Putamen (tissue), 1 donor: ENCODE measurements at regions not wholly inside any gene's neighbourhood (a gene's known extent, or its start where the extent isn't known, plus 50 kb on each side); places are given as distances from the start of the nearest gene placed in this dataset.

ENCODE experiments used
- DNase-seq: peaks from one replicate; pipeline ENCODE4 v3.0.0-alpha.2; 2016; ENCODE audit warnings: low spot score

DNA sequence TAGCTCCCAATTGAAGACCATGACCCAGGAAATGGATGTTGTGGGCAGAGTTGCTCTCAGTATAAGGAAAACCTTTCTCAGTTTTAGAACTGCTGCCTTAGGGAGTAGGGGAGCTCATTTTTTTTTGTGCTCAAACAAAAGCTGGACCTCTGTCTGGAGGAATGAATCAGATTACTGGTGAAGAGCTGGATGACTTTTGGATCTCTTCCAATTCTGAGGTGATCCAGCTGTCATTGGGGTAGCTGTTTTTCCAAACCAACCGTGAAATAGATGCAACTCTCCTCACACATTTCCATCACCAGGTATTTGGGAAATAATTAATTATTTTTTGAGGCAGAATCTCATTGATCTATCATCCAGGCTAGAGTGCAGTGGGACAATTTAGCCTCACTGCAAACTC is 251.3 kb upstream of the PLET1 start:
- DNase-seq = no peak

GRCh38 chr11:112513417-112513816 is 252.8 kb upstream of the PLET1 start:
- DNase-seq = no peak

GRCh38 chr11:112514011-112514740 is 253.5 kb upstream of the PLET1 start:
- peak; percentile 81 for DNase-seq

- DNase-seq = no peak
Measured at GRCh38 chr11:112516261-112516660, 255.6 kb upstream of the PLET1 start.

- DNase-seq = no peak
Measured at GRCh38 chr11:112516755-112517154, 256.1 kb upstream of the PLET1 start.

GRCh38 chr11:112518371-112518770 is 257.7 kb upstream of the PLET1 start:
- DNase-seq = no peak

GRCh38 chr11:112519751-112520150 is 259.1 kb upstream of the PLET1 start:
- DNase-seq = no peak

DNA sequence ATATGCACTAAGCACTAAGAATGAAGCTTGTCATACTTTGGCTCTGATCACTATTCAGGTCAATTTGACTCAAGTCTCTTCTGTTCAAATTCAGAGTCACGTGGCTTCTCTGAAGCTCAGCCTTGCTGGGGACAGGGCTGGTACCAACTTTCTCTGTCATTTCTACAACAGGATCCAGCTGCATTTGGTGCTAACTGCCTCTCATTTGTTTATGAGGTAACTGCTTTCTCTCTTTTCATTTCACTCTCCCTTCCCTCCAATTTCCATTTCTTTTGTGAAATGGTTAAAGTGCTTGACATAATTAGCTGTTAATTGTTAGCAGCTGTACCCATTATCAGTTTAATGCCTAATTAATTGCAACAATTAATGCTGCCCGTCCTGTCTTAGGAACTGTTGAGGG is 259.7 kb upstream of the PLET1 start:
- no peak for DNase-seq

DNA sequence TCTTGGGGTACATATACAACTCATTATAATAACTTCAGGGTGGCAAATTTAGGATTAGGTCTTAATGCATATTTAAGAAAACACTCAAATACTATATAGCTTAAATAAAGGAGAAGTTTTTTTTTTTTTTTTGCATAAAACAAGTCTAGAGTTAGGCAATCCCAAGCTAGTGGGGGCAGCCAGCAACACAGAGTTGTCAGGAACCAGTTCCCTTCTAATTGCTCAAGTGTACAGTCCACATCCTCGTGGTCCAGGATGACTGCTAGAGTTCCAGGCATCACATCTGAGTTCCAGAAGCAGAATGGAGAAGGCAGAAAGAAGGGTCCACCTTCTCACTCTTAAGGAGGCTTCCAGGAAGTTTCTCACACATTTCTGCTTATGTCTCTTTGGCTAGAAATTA is 261.9 kb upstream of the PLET1 start:
- DNase-seq = no peak

DNA sequence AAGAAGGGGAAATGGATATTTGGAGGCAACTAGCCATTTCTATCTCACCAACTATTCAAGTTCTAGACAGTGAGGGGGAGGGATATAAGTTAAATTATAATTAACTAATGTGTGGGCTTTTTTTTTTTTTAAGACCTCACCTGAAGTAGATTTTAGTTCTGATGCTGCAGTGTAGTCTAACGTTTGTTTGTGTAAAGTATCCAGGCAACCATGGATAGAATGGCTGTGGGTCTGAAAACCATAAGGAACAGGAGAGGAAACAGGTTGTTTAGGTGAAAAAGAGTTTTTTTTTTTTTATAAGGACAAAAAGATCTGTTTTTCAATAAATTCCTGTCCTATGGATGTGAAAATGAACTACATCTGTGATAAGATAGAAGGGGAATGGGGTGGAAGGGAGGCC is 262.4 kb upstream of the PLET1 start:
- no peak for DNase-seq

- peak; percentile 79 for DNase-seq
Measured at GRCh38 chr11:112523477-112523876, 262.8 kb upstream of the PLET1 start.

- peak; percentile 41 for DNase-seq
Measured at GRCh38 chr11:112523951-112524350, 263.3 kb upstream of the PLET1 start.

DNA sequence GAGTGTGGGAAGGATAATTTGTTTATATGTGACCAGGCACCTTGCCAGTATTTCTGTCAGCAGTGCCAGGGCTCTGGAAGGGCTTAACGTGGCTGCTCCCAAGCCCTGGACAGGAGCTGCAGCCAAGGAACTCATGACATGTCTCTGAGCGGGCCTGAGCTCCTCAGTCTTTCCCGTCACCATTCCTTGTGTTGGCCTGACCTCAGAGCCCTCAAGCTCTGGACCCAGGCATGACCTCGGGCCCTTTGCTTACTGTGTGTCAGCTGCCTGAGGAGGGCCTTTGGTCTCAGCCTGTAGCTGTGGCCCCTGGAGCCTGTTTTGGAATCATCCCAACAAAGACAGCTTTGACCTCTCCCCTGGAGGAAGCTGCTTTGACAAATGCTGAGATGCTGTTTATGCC is 264.1 kb upstream of the PLET1 start:
- no peak for DNase-seq

DNA sequence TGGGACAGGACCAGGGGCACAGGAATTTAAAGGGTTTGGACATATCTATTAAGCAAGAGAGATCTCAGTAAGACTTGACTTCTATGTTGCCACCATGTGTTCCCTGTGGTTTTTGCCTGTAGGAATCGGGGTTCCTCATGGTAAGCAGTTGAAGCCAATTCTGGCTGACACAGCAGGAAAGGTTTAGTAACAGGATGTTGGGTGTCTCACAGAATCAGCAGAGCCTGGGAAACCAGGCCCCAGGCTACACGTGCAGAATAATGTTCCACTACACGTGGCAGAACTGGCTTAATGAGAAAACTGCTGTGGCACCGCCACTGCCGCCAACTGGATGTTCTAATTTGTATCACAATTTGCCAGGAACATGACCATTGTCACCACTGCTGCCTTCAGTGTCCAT is 264.6 kb upstream of the PLET1 start:
- no peak for DNase-seq

GRCh38 chr11:112525844-112526590 is 265.4 kb upstream of the PLET1 start:
- no peak for DNase-seq

DNA sequence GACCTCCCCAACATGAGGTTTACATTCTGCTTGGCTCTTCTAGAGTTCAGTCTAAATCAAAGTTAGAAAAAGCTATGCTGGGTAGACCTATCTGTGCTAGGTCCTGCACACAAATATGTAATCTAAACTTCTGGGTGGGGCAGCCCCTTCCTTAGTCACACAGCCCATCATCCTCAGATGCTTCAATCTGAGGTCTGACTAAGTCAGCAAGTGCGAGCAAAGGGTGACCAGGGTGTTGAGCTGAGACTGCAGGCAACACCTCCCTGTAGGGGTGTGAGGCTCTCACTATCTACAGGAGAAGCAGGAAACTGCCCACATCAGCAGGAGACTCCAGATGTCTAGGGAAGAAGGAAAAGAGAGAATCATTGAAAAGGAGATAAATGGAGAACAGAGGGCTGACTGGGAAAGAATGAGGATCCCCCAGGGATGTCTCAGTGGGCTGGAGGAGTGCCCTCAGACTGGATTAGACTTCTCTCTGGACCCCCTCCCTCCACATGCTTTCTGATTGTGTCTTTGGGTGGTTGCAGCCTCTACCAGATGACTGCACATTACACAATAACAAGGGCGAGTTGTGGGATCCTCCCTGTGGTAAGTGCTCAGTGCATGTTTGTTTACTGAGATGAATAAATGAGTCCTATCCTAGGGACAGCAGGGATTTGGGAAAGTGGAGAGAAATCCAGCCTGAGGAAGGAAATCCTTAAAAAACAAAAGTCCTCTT is 266.2 kb upstream of the PLET1 start:
- DNase-seq = no peak

- no peak for DNase-seq
Measured at GRCh38 chr11:112529071-112529470, 268.4 kb upstream of the PLET1 start.

- no peak for DNase-seq
Measured at GRCh38 chr11:112532506-112532905, 271.8 kb upstream of the PLET1 start.

- no peak for DNase-seq
Measured at GRCh38 chr11:112533682-112534081, 273.0 kb upstream of the PLET1 start.

GRCh38 chr11:112534208-112534607 is 273.5 kb upstream of the PLET1 start:
- no peak for DNase-seq

DNA sequence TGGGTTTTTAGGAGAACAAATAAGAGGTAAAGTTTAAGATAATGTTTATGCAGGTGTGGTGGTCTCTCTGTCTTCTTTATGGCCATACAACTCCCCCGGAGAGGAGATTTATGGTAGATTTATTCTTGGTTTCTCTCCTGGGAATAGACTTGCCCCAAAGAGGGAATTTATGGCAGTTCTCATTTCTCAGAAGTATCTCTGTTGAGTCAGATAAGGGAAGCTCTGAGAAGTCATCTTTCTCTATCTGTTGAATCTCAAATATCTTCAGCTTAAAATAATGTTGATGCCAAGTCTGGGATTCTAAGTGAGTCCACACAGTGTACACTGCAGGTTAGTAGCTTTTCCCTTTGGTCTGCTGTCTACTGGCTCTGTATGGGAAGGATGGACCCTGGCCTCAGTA is 276.4 kb upstream of the PLET1 start:
- DNase-seq = no peak

DNA sequence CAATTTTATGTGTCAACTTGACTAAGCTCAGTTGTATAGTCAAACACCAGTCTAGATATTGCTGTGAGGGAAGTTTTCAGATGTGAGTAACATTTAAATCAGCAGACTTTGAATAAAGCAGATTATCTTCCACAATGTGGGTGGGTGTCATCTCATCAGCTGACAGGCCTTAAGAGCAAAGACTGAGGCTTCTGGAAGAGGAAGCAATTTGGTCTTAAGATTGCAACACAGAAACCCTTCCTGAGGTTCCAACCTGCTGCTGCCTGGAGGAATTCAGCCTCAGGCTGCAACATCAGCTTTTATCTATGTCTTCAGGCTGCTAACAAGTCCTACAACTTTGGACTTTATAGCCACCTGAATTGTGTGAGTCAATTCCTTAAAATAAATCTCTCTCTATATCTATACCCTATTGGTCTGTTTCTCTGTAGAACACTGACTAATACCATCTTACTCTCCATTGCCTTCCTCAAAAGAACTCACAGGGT is 277.2 kb upstream of the PLET1 start:
- peak; percentile 64 for DNase-seq
